NCI-H510A treated with DMSO at 0.1 percent for 48 hours (cell line): ENCODE measurements at regions not wholly inside any gene's neighbourhood (a gene's known extent, or its start where the extent isn't known, plus 50 kb on each side); places are given as distances from the start of the nearest gene placed in this dataset.
"Not testable (repeated sequence)": the region's sequence is repeated elsewhere in the genome, so short reads cannot be mapped to it uniquely, and the experiment has no call there.

ENCODE experiments used
- DNase-seq: peaks from one replicate; lab custom pipeline; 2025; lab: John Stamatoyannopoulos, UW

DNA sequence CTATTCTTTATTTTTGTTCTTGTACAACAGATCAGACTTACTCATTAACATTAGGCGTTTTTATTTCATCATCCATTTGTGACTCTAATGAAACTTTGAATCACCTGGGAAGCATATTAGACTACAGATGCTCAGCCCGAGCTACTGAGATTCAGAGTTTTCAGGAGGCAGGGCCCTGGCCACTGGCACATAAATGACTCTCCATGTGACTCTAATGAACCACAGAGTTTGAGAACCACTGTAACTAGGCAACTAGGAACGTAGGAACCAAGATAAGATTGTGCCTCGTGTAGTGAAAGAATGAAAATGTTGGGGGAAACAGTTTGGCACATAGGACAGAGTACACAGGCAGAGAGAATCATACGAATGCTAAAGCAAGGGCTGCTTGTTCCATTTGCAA is 405.9 kb upstream of the BTBD3 start:
- DNase-seq, result no peak

GRCh38 chr20:11513241-11513745 is 404.4 kb upstream of the BTBD3 start:
- DNase-seq, result not testable (repeated sequence)

GRCh38 chr20:11516448-11516847 is 401.2 kb upstream of the BTBD3 start:
- DNase-seq, result no peak

DNA sequence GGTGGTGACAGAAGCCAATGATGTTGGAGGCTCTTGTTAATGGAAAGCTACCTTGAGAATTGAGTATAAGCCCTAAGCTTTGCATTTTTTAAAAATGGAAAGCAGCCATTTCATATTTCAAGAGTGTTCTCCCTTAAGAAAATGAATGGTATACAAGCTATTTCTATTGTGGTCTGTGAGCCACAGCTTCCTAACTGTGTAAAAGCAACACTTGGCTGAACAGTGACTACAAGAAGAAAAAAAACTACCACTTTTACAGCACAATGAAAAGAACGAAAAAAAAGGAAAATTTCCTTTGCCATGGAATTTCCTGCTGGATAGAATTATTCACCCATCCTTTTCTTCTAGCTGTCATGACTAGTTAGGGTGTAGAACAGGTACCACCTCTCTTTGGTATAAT is 397.1 kb upstream of the BTBD3 start:
- DNase-seq, result no peak

DNA sequence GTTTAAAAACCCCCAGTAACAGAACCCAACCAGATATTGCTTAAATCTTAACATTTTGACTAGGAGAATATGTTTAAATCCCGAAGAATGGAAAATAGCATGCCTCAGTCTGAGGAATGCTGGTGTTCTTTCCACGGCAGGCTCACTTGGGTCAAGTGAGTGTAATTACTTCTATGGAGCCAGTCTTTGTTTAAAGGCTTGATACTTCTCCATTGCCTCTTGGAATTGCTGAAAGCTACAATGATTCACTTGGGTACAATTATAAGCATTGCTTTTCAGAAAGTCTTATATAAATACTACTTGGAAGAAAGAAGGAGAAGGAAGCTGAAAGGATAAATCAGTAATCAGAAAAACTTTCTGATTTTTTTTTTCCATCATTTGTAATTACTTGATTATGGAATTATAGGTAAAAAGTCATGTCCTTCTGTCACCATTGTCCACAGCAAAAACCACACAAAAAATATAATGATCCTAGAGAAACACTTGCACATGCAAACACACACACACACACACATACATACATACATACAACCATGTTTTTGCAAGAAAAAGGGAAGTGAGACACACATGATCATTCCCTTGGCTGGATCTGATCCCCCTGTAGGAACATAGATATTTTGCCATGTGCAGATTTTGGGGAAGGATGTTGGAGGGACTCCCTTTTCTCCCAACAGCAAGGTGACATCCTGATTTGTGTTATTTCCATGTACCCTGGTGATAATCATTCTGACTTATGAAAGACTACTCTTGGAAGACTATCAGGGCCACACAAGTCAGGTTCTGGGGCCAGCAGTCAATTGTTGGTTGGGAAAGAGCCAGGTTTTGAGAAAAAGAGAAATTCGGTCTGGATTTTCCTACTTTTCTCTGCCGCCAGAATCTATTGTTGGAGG is 396.0 kb upstream of the BTBD3 start:
- DNase-seq, result no peak

DNA sequence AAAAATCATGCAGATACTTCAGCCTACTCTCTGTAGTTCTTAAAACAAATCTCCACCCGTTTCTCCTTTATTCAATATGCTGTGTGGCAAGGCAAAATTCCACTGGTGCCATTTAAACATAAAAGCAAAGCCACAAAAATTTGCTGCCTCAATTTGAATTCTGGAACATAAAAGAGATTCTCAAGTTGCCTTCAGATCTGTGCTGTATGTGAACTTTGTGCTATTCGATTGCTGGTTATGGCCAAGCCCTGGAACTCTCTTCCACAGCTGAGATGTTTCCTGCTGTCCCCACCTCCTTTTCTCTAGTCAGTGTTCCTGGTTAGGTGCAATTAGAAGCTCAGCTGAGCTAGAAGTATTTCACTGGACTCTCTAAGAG is 395.3 kb upstream of the BTBD3 start:
- DNase-seq, result no peak

- DNase-seq, result no peak
These were observed 388.6 kb upstream of the BTBD3 start for GRCh38 chr20:11529047-11529446.

DNA sequence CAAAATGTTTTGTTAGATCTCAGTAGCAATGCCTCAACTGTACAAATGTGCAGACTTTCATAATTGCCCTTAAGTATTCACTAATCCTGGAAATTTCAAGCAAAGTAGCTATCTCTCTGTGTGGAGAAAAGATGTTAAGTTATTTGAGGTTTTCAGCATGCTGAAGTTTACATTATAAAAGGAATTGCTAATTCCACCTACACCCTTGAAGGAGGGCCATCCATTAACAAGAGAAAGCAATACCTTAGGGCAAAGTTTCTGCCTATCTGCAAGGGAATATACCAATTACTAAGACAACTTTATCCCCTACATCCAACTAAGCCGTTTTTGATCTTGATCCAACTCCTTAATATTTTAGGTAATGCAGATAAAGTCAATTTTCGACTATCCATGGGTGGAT is 380.7 kb upstream of the BTBD3 start:
- no peak for DNase-seq

DNA sequence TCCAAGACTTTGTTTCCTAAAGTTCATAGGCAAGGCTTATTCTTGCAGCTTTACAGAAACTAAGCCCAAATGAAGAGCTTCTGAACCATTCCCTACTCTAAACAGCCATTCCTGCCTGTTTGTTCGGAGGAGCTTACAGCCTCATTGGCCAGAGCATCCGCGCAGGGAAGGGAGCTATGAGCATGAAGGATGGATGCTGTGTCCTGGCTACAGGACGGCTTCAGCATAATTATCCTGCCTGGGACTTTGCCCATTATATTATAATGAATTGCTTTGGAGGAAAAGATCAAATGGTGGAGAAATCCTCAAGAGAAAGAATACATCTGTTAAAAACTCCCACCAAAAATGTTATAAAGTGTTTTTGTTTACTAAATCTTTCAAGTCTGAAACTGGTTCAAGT is 378.2 kb upstream of the BTBD3 start:
- DNase-seq, result no peak

DNA sequence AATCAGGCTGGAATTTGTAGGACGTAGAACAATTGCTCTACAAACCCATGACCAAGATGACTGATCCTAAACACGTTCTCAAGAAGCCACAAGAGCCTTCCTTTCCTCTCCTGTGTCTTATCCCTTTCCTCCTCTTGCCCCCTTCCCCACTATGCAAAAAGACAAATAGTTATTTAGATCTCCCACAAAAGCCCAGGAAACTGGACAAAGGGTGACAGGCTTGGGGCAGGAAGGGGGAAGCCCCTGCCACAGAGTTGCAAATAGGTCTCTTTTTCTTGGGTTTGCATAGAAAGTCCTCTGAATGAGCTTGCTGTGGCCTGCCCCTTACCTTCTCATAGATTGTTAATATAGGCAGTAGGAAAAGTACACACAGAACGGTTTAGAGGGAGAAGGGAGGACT is 377.1 kb upstream of the BTBD3 start:
- no peak for DNase-seq

GRCh38 chr20:11542645-11543044 is 375.0 kb upstream of the BTBD3 start:
- DNase-seq, result no peak

DNA sequence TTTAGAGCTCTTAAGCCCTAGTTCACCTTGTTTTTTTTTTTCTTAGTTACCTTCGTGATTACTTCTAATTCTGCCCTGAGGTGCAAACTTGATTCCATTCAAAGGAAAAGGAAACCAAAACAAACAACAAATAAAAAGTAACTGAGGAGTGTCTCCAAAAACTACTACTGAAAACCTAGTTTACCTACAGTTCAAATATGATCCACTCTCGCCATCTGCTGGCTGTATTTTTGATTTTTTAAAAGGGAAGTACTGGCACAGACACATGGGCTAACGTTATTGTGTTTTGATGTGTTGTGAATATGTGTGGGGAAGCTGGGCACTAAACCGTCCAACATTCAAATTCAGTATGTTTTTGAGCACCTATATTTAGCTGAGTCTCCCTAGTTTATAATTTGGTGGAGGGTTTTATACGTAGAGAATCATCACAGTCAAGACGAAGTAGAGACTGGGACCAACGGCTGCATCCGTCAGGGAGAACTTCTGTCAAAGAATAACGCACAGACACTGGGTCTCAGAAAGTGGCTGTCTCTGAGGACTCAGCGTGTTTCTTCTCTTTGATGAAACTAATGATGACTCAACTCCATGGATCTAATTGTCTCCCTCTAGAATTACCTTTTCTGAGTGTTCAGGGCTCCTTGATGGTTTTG is 373.5 kb upstream of the BTBD3 start:
- DNase-seq, result peak; percentile 79

DNA sequence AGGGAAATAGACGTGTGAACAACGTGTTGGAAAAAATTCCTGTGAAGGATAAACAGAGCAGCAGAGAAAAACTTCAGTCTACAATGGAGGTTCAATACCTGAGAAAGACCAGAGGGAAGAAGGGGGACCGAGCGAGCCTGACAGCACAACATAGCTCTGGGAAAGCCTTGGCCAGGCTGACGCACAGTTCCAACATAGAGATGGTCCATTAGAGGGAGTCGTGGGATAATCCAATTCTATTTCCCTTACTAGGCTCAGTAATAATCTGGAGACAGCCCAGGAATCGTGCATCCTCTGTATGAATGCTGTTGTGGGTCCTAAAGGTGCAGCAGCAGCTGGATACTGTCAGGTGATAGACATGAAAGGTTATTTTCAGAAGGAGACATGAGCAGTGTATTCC is 370.8 kb upstream of the BTBD3 start:
- DNase-seq, result no peak

DNA sequence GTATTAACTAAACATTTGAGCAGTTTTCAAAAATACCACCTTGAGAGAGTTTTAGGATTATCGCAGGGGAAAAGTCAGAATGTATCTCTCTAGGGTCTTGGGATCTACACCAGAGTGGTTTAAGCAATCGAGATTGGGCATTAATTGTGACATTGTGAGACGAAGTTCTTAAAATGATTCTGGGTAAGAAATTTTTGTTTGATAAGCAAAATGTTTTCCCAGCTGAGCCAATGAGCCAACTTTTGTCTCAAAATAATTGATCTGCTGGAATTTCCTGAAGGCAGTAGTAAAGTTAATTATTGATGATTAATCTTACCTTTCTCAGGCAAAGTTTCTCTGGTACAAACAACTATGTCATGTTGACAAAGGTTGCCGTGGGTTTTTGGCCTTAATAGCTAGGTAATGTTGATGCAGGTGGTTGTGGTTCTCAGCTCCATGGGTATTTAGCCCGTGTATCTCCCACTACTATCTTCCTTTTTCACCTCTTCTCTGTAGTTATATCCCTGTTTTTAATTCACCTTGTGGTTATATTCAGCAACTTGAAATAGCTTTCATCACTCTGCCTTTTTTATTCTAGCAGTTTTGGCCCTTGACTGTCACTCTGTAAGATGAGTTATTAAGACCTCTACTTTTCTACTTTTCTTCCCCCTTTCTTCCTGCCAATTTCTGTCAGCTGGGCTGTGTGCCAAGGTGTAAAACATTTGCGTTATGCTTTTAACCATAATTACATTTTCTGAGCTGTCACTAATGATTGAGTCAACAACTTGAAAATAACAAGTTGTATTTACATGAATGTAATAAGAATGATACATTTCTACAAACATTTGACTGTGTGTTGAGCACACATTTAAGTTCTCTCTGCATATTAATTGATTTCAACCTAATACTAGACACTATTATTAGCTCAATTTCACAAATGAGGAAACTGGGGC is 368.3 kb upstream of the BTBD3 start:
- DNase-seq, result no peak

DNA sequence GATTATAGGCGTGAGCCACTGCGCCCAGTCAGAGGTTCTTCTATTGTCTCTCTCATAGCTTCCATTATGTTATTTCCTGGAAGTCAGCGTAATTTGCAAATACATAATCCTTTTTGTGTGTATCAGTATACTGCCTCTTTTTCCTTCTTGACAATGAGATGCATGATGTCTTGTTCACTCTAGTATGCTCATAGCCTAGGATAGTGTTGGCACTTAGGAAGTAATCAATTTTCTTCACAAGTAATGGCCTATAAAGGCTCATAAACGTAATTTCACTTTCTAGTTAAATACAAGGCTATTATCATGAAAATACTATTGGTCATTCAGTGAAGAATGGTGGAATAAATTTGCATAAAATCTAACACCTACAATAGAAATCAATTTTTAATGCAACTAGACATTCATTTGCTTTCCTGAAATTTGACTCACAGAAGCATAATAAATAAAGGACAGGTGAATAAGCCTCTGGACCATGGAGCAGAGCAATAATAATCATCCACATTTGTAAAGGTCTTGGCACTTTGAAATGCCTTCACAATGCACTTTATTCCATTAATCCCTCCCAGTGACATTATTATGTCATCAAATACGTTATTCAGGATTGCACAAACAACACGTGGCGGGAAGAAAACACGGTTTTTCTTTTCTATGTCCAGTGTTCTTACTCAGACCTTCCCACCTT is 366.9 kb upstream of the BTBD3 start:
- no peak for DNase-seq

- DNase-seq, result no peak
These were observed 366.2 kb upstream of the BTBD3 start for GRCh38 chr20:11551479-11551878.

DNA sequence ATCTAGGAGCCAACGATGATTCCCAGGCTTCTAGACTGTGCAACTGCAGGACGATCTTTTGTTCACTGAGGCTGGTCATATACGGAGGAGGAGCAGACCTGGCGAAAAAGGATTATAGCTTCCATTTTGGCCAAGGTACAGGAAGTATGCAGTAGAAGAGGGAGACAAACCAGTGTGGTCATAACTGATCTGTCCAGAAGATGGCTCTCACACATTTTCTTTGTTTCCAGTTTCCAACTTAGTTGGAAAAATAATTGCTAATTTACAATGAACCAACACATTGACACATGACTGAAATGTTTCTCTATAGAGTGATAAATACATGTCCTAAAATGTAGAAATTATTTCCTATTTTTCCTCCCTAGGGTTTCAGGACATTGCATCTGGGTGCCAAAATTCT is 364.1 kb upstream of the BTBD3 start:
- DNase-seq, result peak; percentile 51

GRCh38 chr20:11555510-11555909 is 362.2 kb upstream of the BTBD3 start:
- DNase-seq, result no peak

GRCh38 chr20:11556410-11556809 is 361.3 kb upstream of the BTBD3 start:
- DNase-seq, result peak; percentile 51

GRCh38 chr20:11564491-11564890 is 353.2 kb upstream of the BTBD3 start:
- no peak for DNase-seq

DNA sequence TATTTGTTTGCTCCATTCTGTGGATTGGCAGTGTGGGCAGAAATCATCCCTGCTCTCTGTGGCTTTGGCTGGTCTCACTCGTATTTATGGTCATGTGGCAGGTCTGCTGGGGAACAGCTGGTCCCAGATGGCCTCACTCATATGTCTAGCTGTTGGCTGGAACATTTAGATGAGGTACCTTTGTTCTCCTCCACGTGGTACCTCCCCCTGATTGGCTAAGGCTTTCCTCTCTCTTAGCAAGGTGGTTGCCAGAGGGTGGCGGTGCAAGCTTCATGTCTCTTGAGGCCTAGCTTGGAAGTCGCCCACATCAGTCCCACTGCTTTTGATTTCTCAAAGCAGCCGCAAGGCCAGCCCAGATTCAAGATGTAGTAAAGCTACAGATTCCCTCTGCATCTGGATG is 348.5 kb upstream of the BTBD3 start:
- DNase-seq, result no peak

GRCh38 chr20:11573507-11573906 is 344.2 kb upstream of the BTBD3 start:
- no peak for DNase-seq
